ENCODE measurements at regions not wholly inside any gene's neighbourhood (a gene's known extent, or its start where the extent isn't known, plus 50 kb on each side); places are given as distances from the start of the nearest gene placed in this dataset.
"Not testable (repeated sequence)": the region's sequence is repeated elsewhere in the genome, so short reads cannot be mapped to it uniquely, and the experiment has no call there.

- not testable (repeated sequence) for DNase-seq
These were observed 51.3 kb upstream of the CSPG4 start for GRCh38 chr15:75763635-75764600.

GRCh38 chr15:75763137-75763611, 50.5 kb upstream of the CSPG4 start:
- DNase-seq: no peak

Measured in COR-L47 (cell line).